Astrocyte (in vitro differentiated cells and primary cell): ENCODE measurements at regions not wholly inside any gene's neighbourhood (a gene's known extent, or its start where the extent isn't known, plus 50 kb on each side); places are given as distances from the start of the nearest gene placed in this dataset.

Experiments used
- DNase-seq: peaks from one replicate; pipeline ENCODE4 v3.0.0-alpha.2; 2010; ENCODE audit warnings: low read depth
- FAIRE-seq: peaks from 2 replicates; lab custom pipeline; 2011; peaks lifted over from hg19 to GRCh38; lab: Jason Lieb, UNC
- H2AFZ ChIP-seq: 2 replicates; pipeline ENCODE4 v1.6.0; 2012; ENCODE audit warnings: low read depth, low read length, inconsistent platforms
- H3K27ac ChIP-seq: 2 replicates; pipeline ENCODE4 v1.5.1; 2011; ENCODE audit warnings: low read depth, low read length, inconsistent platforms
- H3K27me3 ChIP-seq: 2 replicates; pipeline ENCODE4 v1.6.0; 2011; ENCODE audit warnings: low read length, inconsistent platforms; ENCODE audit not compliant: insufficient read depth
- H3K36me3 ChIP-seq: 2 replicates; pipeline ENCODE4 v1.5.1; 2011; ENCODE audit warnings: low read length, inconsistent platforms; ENCODE audit not compliant: insufficient read depth
- H3K4me1 ChIP-seq: 2 replicates; pipeline ENCODE4 v1.5.1; 2011; ENCODE audit warnings: low read length, inconsistent platforms; ENCODE audit not compliant: insufficient read depth
- H3K4me2 ChIP-seq: 2 replicates; pipeline ENCODE4 v1.6.0; 2012; ENCODE audit warnings: low read length, inconsistent platforms
- H3K4me3 ChIP-seq: 2 replicates; pipeline ENCODE4 v1.5.1; 2011; ENCODE audit warnings: low read depth, mild to moderate bottlenecking, low read length, inconsistent platforms; ENCODE audit not compliant: insufficient read depth
- H3K79me2 ChIP-seq: 2 replicates; pipeline ENCODE4 v1.6.0; 2012; ENCODE audit warnings: mild to moderate bottlenecking, low read length, inconsistent platforms; ENCODE audit not compliant: insufficient read depth
- H3K9ac ChIP-seq: 2 replicates; pipeline ENCODE4 v1.6.0; 2012; ENCODE audit warnings: mild to moderate bottlenecking, low read length, inconsistent platforms
- H3K9me3 ChIP-seq: 2 replicates; pipeline ENCODE4 v1.5.1; 2012; ENCODE audit warnings: low read depth, mild to moderate bottlenecking, low read length, inconsistent platforms; ENCODE audit not compliant: insufficient read depth
- H4K20me1 ChIP-seq: 2 replicates; pipeline ENCODE4 v1.6.0; 2012; ENCODE audit warnings: low read length, inconsistent platforms; ENCODE audit not compliant: insufficient read depth
- H3K27ac Mint-ChIP-seq: one replicate; pipeline ENCODE4 v1.8.0; 2021; ENCODE audit warnings: mild to moderate bottlenecking, mixed read lengths; ENCODE audit not compliant: unreplicated experiment
- H3K27me3 Mint-ChIP-seq: one replicate; pipeline ENCODE4 v1.8.0; 2021; ENCODE audit warnings: low read depth, mixed read lengths; ENCODE audit not compliant: unreplicated experiment
- H3K36me3 Mint-ChIP-seq: one replicate; pipeline ENCODE4 v1.8.0; 2021; ENCODE audit warnings: low read depth, mixed read lengths; ENCODE audit not compliant: unreplicated experiment
- H3K4me1 Mint-ChIP-seq: one replicate; pipeline ENCODE4 v1.8.0; 2021; ENCODE audit warnings: low read depth, mixed read lengths; ENCODE audit not compliant: unreplicated experiment
- H3K4me3 Mint-ChIP-seq: one replicate; pipeline ENCODE4 v1.8.0; 2021; ENCODE audit warnings: mild to moderate bottlenecking, moderate library complexity, mixed read lengths; ENCODE audit not compliant: unreplicated experiment
- H3K9me3 Mint-ChIP-seq: one replicate; pipeline ENCODE4 v1.8.0; 2021; ENCODE audit warnings: mild to moderate bottlenecking, mixed read lengths; ENCODE audit not compliant: unreplicated experiment
- CTCF ChIP-seq: IDR thresholded peaks from 2 replicates; pipeline ENCODE4 v1.5.1; 2011; ENCODE audit warnings: low read depth, mild to moderate bottlenecking, inconsistent platforms, low read length, moderate library complexity; ENCODE audit not compliant: insufficient read depth
- EZH2 ChIP-seq: IDR thresholded peaks from 2 replicates; pipeline ENCODE4 v1.6.1; 2012; ENCODE audit warnings: mild to moderate bottlenecking, low read length, inconsistent platforms; ENCODE audit not compliant: insufficient read depth

DNA sequence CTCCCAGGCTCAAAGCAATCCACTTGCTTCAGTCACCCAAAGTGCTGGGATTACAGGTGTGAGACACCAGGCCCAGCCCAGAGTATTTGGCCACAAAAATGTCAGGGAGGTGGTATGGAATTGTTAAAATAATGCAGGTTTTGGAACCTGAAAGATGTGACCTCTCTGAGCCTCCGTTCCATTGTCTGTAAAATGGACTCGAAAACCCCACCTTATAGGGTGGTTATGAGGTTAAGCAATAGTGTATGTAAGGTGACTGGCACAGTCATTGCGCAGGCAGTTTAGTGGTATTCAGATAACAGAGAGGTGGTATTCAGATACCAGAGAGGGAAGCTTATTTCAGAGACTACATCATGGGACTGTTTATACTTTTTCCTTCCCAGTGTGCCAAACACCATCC lies 52.5 kb upstream of the PRSS23 start:
- TF ChIP-seq EZH2 (no peak), CTCF (no peak)
- Mint-ChIP-seq H3K9me3 (peaks cover 4% of the 10 kb centered on the region), H3K27ac (peak overlapping the region; percentile 97), H3K27me3 (no peaks in the 10 kb centered on the region), H3K4me3 (no peak overlapping the region), H3K4me1 (peaks cover 60% of the 10 kb centered on the region), H3K36me3 (no peaks in the 10 kb centered on the region)
- Histone ChIP-seq H3K36me3 (no peaks in the 10 kb centered on the region), H3K4me3 (no peak overlapping the region), H3K9me3 (no peaks in the 10 kb centered on the region), H2AFZ (no peak overlapping the region), H3K79me2 (no peaks in the 10 kb centered on the region), H4K20me1 (no peaks in the 10 kb centered on the region), H3K4me1 (peaks cover 41% of the 10 kb centered on the region), H3K4me2 (peak overlapping the region; percentile 25), H3K27me3 (no peaks in the 10 kb centered on the region), H3K27ac (peak overlapping the region; percentile 60), H3K9ac (peak overlapping the region; percentile 49)
- no peak for DNase-seq
- no peak for FAIRE-seq

- FAIRE-seq (no peak), DNase-seq (no peak)
- H3K36me3 ChIP-seq: no peaks in the 10 kb centered on the region
- no peaks in the 10 kb centered on the region for H4K20me1 ChIP-seq
- H3K9ac ChIP-seq: peak overlapping the region; percentile 66
- no peaks in the 10 kb centered on the region for H3K79me2 ChIP-seq
- Mint-ChIP-seq H3K27me3 (no peaks in the 10 kb centered on the region), H3K4me3 (no peak overlapping the region), H3K9me3 (peaks cover 4% of the 10 kb centered on the region), H3K27ac (peak overlapping the region; percentile 97), H3K4me1 (peaks cover 73% of the 10 kb centered on the region), H3K36me3 (no peaks in the 10 kb centered on the region)
- TF ChIP-seq EZH2: no peak
- no peak for TF ChIP-seq CTCF
- no peaks in the 10 kb centered on the region for H3K27me3 ChIP-seq
- peaks cover 54% of the 10 kb centered on the region for H3K4me1 ChIP-seq
- no peaks in the 10 kb centered on the region for H3K9me3 ChIP-seq
- H2AFZ ChIP-seq: no peak overlapping the region
- H3K4me3 ChIP-seq: no peak overlapping the region
- peak overlapping the region; percentile 88 for H3K27ac ChIP-seq
- H3K4me2 ChIP-seq: peak overlapping the region; percentile 13
These were observed 53.8 kb upstream of the PRSS23 start for GRCh38 chr11:86746514-86746913.

DNA sequence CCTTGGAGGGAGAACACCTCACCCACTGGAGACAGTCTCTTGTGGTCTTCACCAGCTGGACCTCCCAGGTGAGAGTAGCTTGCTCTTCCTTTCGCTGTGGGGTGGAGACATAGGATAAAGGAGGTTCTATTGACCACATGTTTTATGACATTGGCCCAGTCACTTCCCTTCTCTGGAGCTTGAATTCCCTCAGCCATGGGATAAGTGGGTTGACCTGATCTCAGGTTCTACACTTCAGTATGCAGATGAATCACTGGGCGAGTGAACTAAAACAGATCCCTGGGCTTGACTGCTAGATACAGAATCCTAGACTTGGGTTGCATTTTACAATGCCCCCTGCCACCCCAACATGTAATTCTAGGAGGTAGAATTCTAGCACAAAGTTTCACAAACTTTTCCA lies 54.8 kb upstream of the PRSS23 start:
- peak overlapping the region; percentile 97 for H3K27ac Mint-ChIP-seq
- H3K9me3 Mint-ChIP-seq: peaks cover 4% of the 10 kb centered on the region
- peak; percentile 45 for DNase-seq
- Histone ChIP-seq H2AFZ (no peak overlapping the region), H3K36me3 (no peaks in the 10 kb centered on the region), H3K4me3 (no peak overlapping the region), H3K9ac (no peak overlapping the region), H3K27me3 (no peaks in the 10 kb centered on the region), H3K9me3 (no peaks in the 10 kb centered on the region), H3K4me2 (no peak overlapping the region), H3K27ac (no peak overlapping the region), H3K79me2 (no peaks in the 10 kb centered on the region), H4K20me1 (no peaks in the 10 kb centered on the region), H3K4me1 (peaks cover 63% of the 10 kb centered on the region)
- H3K4me3 Mint-ChIP-seq: no peak overlapping the region
- TF ChIP-seq EZH2: no peak
- TF ChIP-seq CTCF: no peak
- H3K27me3 Mint-ChIP-seq: no peaks in the 10 kb centered on the region
- no peak for FAIRE-seq
- H3K36me3 Mint-ChIP-seq: no peaks in the 10 kb centered on the region
- H3K4me1 Mint-ChIP-seq: peaks cover 82% of the 10 kb centered on the region
